ENCODE measurements at regions not wholly inside any gene's neighbourhood (a gene's known extent, or its start where the extent isn't known, plus 50 kb on each side); places are given as distances from the start of the nearest gene placed in this dataset.
"Not testable (repeated sequence)": the region's sequence is repeated elsewhere in the genome, so short reads cannot be mapped to it uniquely, and the experiment has no call there.

GRCh38 chr11:28860893-28861292, 752.7 kb downstream of the METTL15 start:
- no peak for DNase-seq

GRCh38 chr11:28858076-28858475, 749.9 kb downstream of the METTL15 start:
- no peak for DNase-seq

DNA sequence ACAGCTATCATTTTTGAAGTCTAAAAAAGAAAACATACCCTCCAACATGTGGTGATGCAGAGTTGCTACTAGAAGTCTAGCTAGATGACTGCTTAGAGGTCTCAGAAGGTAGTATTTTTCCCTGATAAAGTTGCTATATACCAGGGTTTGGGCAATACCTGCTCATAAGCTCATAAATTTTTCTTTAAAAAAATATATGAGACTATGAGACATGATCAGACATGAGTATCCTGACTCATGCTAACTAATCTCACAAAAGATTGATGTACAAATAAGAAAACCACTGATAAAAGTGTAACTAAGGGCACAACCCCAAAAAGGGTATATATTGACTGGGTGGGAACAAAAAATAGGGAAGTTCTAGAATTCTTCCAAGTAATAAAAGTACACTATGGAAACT, 740.9 kb downstream of the METTL15 start:
- DNase-seq = no peak

DNA sequence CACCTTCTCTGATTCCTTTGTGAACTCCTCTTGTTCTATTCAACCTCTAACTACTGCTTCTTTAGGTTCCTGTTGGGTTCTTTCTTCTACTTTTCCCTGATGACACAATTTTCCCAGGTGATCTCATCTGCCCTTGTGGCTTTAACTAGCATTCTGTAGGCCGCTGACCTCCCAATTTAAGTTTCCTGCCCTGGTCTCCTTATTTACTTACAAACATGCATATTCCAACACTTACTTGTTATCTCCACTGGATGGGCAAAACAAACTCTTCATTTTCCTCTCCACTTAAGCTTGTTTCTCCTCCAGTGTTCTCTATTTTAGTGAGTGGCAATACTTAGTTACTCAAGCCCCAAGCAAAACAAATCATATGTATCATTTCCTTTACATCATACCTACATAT, 734.5 kb downstream of the METTL15 start:
- DNase-seq = no peak

- no peak for DNase-seq
These were observed 730.6 kb downstream of the METTL15 start for GRCh38 chr11:28838741-28839140.

- DNase-seq = no peak
These were observed 729.4 kb downstream of the METTL15 start for GRCh38 chr11:28837599-28837998.

DNA sequence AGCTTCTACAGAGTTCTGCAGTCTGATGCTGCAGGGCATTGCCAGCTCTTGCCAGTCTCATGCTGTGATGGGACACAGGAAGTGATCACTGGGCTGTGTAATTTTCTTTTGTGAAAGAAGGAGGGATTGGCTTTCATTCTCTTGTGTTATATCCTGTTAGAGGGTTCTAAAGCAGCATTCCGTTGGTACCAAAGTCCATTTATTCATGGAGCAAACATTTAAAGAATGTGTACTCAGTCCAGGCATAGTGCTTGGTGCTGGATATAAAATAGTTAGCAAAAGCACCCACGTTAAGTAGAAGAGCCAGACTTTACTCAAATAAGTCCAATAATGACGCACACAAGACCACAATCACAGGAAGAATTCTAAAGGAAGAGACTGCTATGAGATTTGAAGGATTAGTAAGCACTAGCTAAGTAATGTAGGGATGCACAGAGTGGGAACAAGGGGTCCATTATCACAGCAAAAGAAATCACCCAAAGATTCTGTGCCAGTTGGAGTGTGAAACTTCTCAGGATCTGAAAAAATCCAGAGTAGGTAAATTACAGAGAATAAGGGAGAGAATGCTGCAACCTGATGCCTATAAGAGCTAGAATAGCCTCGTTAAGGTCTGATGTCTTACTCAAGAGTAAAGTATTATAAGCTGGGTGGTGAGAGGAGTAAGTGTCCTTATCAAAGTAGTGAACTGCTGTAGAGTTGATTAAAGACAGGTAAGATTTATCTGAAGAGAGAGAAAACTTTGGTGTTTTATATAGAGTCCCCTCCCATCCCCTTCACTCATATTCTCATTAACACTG, 728.3 kb downstream of the METTL15 start:
- DNase-seq = no peak

GRCh38 chr11:28835790-28836189, 727.6 kb downstream of the METTL15 start:
- DNase-seq = no peak

DNA sequence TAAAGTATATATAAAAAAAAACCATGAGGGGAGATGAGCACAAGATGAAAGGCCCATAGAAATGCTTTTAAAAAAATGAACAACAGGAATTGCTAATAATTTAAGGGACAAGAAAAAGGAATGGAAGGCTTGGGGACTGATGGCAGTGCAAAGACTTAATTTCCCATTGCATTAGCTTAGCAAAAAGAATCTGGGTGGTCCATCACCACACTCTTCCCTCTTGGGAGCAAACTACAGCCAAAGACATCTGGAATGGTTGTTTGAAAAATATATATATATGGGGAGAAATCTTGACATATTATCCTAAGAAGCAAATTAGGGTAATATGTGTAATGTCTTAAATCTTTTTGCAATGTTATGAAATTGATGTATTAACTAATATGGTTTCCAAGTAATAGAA, 727.1 kb downstream of the METTL15 start:
- no peak for DNase-seq

GRCh38 chr11:28834877-28835276, 726.7 kb downstream of the METTL15 start:
- no peak for DNase-seq

DNA sequence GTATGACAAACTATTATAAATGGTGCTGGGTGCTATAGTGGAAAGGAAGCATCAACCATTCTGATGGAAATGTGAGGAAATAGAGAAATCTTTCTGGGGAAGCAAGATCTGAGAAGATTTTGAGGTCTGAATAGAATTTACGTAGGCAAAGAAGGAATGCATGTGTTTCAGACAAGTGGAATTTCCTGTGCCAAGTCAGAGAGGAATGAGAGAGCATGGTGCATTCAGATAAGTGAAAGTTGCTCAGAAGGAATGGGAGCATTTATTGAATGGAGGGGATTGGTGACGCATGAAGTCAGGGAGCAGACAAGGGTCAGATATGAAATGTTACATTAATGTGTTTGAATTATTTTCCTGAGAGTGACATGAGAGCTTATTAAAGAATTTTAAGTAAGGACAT, 725.5 kb downstream of the METTL15 start:
- DNase-seq = no peak

DNA sequence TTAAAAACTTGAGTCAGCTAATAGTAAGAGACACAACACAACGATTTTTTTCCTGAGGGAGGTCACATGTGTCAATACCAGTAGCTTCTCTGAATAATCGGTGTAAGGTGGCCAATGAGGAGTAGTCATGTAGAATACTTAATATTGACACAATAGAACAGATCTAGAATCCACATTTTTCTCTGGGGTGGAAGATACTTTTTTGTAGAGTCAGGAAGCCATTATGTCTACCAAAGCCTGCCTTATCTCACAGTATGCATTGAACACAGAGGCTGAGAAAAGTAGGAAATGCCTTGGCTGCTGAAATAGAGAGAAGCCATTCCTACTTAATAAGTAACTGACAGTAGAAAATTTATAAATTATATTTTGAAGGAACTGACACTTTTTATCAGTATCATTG, 725.0 kb downstream of the METTL15 start:
- no peak for DNase-seq

- no peak for DNase-seq
These were observed 718.6 kb downstream of the METTL15 start for GRCh38 chr11:28826807-28827206.

DNA sequence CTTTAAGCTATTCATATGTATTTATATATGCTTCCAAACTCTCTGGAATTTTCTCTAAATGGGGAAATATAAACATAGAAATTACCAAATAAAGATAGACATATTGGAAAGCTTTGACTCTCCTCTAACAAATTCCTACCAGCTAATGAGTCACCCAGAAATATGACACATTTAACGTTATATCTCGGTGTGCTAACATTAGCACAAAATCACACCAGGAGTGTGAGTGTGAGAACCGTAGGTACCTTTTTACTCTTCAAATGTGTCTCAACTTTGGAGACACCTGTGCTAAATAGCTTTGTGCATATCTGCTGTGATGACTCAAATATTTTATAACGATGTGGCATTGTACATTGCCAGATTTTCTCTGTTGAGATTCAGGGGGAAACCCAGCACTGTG, 714.4 kb downstream of the METTL15 start:
- no peak for DNase-seq

DNA sequence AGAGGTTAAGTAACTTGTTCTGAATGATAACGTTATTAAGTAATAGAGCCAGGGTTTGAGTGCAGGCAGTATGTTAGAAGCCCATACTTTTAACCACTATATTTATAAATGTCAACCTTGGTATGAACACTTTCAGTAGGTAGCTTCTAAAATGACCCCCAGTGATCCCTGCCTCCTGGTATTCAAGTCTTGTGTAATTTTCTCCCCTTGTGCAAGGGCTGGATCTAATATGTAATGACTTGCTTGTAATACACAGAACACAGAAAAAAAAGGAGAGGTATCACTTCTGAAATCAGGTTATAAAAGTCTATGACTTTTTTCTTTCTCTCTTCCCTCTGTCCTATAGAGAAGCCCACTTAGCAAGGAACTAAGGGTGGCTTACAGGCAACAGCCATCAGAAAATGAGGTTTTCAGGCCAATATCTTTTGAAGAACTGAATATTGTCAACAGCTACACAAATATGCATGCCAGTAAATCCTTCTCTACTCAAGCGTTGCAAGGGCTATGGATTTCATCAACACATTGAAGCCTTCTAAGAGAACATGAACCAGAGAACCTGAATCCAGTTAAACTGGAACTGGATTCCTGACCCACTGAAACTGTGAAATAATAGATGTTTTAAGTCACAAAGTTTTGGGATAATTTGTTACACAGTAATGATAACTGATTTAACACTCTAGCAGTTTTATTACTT, 712.3 kb downstream of the METTL15 start:
- DNase-seq = no peak

DNA sequence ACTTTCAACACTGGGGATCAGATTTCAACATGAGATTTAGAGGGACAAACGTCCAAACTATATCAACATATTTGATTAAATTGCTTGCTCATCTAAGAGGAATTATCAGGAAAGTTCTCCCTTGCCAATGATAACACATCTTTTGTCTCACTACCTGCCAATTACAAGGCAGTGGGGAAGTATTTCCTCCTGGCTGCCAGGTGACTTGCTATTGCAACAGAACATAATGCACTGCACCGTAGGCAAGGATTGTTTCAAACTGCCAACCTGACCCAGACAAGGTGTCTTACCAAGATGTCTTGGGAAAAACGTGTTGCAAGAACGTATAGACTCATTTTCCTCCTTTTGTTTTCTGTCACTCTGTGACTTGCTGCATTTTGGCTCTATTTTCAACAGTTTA, 711.6 kb downstream of the METTL15 start:
- no peak for DNase-seq

DNA sequence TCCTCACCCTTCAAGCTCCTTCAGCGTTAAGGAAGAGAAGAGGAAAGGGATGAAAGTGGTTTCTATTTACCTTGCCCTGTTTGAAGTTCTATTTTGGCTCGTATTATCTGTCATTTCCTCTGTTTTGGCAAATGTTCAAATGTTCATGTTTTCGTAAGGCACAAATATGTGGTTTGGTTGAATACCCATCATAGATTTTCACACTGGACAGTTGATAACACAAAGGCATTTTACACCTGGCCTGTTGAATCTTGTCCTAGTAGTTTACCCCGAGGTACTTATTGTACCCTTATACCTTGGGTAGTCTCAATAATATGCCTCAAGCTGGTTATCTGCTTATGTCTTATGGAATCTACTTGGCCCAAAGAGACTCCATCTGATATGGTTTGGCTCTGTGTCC, 706.9 kb downstream of the METTL15 start:
- DNase-seq = no peak

DNA sequence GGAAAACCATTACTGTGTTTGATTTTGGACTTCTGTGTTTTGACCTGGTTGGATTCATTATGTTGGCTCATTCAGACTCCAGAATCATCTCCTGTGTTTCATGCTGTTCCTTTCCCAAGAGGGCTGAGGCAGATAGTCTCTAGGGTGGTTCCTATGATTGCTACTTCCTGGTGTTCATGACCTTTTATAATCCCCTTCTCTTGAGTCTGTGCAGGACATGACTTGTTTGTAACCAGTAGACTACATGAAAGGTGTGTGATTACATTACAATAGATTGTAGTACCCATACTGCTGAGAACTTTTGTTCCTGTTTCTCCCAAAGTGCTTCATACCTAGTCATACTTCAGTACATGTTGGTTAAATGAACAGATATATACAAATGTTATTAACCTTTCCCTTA, 700.6 kb downstream of the METTL15 start:
- no peak for DNase-seq

GRCh38 chr11:28799316-28799715, 691.1 kb downstream of the METTL15 start:
- no peak for DNase-seq

- no peak for DNase-seq
These were observed 690.1 kb downstream of the METTL15 start for GRCh38 chr11:28798286-28798685.

DNA sequence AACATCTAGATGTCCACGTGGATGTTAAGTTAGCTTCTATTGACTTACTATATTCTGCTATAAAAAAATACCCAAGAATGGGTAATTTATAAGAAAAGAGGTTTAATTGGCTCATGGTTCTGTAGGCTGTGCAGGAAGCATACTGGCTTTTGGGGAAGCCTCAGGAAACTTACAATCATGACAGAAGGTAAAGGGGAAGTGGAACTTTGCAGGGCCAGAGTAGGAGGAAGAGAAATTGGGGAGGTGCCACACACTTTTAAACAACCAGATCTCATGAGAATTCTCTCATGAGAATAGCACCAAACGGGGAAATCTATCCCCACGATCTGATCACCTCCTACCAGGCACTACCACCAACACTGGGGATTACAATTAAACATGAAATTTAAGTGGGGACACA, 689.3 kb downstream of the METTL15 start:
- DNase-seq = no peak

DNA sequence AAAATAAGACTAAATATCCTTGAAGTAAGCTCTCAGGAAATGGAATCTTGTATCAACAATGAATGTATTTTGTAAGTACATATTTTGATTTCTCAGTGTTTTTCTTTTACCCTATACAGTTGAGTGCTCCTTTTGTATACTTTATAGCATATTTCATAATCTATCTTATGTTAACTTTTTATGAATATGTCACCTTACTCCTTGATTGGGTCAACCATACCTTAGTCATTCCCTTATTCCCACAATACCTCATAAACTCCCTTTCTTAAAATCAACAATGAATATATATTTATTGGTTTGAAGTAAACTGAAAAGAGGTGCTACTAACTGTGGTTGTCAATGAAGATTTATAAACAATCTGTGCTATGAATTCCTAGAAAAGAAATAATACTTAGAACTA, 686.2 kb downstream of the METTL15 start:
- no peak for DNase-seq

DNA sequence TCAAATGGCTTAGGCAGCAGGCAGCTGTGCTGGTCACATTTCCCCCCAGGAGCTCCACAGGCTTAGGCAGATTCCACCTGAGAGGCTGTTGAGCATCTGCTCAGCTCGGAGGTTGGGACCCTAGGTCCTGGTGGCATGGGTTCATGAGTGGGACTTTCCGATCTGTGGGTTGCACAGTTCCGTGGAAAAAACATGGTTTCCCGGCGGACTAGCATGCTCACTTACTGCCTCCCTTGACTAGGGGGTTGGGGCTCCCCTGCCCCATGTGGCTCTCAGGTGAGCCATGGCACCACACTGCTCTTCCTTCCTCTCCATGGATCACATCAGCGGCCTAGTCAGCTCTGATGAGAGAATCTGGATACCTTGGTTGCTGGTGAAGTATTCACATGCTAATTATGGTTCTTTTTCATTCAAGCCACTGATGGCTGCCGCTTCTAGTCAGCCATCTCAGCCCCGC, 685.1 kb downstream of the METTL15 start:
- DNase-seq = no peak

DNA sequence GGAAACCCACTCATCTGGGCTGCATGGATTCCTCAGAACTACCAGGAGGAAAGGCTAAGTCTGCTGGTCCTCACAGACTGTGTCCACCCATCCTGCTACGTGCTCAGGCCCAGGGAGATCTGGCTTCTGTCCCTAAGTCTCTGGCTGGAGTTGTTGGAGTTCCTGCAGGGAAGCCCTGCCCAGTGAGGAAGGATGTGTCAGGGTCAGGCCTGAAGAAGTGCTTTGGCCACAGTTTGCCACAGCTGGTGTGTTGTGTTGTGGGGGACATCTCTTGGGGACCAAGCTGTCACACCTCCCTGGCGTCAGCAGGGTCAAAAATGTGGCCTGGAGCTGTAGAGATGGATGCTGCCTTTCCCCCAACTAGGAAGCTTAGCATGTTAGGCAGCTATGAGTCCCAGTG, 684.7 kb downstream of the METTL15 start:
- DNase-seq = no peak

- not testable (repeated sequence) for DNase-seq
These were observed 679.7 kb downstream of the METTL15 start for GRCh38 chr11:28787897-28788296.
